Mesothelial cell of epicardium (in vitro differentiated cells): ENCODE measurements at regions not wholly inside any gene's neighbourhood (a gene's known extent, or its start where the extent isn't known, plus 50 kb on each side); places are given as distances from the start of the nearest gene placed in this dataset.

ENCODE experiments used
- DNase-seq, 2 experiments: peaks; one replicate each; pipeline ENCODE4 v3.0.0; 2021; ENCODE audit warnings: low spot score in 2 of 2; ENCODE audit not compliant: unreplicated experiment in 2 of 2
- H3K27ac Mint-ChIP-seq: 2 replicates; pipeline ENCODE4 v1.8.0; 2021; ENCODE audit warnings: mixed read lengths
- H3K27me3 Mint-ChIP-seq: 2 replicates; pipeline ENCODE4 v1.8.0; 2021; ENCODE audit warnings: low read depth, mixed read lengths
- H3K36me3 Mint-ChIP-seq: 2 replicates; pipeline ENCODE4 v1.8.0; 2021; ENCODE audit warnings: mixed read lengths
- H3K4me1 Mint-ChIP-seq: 2 replicates; pipeline ENCODE4 v1.8.0; 2021; ENCODE audit warnings: mixed read lengths
- H3K4me3 Mint-ChIP-seq: 2 replicates; pipeline ENCODE4 v1.8.0; 2021; ENCODE audit warnings: mild to moderate bottlenecking, moderate library complexity, mixed read lengths
- H3K9me3 Mint-ChIP-seq: 2 replicates; pipeline ENCODE4 v1.8.0; 2021; ENCODE audit warnings: mixed read lengths
- TF ChIP-seq, protein P1 (sequence below): fragments of 200-600 bp; sonication (generic); IDR thresholded peaks from one replicate; pipeline ENCODE4 v1.5.0; 2021; ENCODE audit warnings: antibody characterized with exemption; ENCODE audit not compliant: unreplicated experiment

DNA sequence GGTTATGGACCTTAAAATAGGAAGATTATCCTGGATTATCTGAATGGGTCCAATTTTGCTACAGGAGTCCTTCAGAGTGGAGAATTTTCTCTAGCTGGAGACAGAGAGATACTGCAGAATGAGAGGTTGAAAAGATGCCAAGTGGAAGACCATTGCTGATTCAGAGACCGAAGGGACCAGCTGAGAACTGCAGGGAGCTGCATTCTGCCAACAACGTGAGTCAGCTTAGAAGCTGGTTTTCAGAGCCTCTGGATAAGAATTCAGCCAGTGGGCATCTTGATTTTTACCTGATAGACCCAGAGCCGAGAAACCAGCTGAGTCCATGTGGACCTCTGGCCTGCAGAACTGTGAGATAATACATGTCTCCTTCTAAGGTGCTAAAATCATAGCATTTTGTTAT is 234.0 kb downstream of the NR2F2 start:
- Mint-ChIP-seq H3K4me3 (no peak overlapping the region), H3K27ac (no peak overlapping the region), H3K36me3 (no peaks in the 10 kb centered on the region), H3K27me3 (peaks cover 30% of the 10 kb centered on the region), H3K9me3 (peaks cover 22% of the 10 kb centered on the region), H3K4me1 (no peaks in the 10 kb centered on the region)
- TF ChIP-seq, protein P1, sequence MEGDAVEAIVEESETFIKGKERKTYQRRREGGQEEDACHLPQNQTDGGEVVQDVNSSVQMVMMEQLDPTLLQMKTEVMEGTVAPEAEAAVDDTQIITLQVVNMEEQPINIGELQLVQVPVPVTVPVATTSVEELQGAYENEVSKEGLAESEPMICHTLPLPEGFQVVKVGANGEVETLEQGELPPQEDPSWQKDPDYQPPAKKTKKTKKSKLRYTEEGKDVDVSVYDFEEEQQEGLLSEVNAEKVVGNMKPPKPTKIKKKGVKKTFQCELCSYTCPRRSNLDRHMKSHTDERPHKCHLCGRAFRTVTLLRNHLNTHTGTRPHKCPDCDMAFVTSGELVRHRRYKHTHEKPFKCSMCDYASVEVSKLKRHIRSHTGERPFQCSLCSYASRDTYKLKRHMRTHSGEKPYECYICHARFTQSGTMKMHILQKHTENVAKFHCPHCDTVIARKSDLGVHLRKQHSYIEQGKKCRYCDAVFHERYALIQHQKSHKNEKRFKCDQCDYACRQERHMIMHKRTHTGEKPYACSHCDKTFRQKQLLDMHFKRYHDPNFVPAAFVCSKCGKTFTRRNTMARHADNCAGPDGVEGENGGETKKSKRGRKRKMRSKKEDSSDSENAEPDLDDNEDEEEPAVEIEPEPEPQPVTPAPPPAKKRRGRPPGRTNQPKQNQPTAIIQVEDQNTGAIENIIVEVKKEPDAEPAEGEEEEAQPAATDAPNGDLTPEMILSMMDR: no peak
- DNase-seq: no peak

DNA sequence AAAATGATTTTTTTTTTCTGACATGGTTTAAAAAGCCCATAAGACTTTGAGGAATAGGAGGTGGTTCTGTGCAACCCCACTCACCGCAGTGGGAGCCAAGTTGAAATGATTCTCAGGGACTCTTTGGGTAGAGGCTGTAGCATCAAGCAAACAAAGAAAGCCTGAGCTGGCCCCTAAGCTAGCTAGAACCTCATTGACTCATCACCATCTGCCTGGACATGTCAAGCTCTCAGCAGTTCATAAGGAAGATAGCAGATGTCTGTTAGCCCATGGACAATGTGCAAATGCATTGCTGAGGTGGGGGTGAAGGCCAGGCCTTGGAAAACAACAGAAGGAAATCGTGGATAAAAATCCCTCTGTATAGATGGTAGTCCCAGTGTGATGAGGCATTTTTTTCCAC is 234.8 kb downstream of the NR2F2 start:
- no peaks in the 10 kb centered on the region for H3K4me1 Mint-ChIP-seq
- no peak overlapping the region for H3K4me3 Mint-ChIP-seq
- H3K27ac Mint-ChIP-seq: no peak overlapping the region
- TF ChIP-seq, protein P1: no peak
- peaks cover 21% of the 10 kb centered on the region for H3K9me3 Mint-ChIP-seq
- DNase-seq: no peak
- peaks cover 33% of the 10 kb centered on the region for H3K27me3 Mint-ChIP-seq
- H3K36me3 Mint-ChIP-seq: no peaks in the 10 kb centered on the region

DNA sequence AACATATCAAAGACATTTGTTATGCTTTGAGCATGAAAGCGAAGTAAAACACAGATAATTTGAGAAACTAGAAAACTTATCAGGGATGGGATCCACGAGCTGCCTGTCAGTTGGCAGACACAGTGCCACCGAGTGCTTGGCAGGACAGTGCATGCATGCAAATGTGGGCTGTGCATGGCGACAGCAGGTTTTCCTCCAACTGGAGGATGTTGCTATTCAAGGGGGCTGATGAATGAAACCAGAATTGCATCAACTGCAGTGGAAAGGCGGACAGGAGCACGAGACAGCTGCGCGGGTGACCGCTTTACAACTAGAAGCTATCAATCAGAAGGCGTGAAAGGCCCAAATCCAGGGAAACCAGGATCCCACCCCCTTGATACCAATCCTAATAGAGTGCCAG is 244.3 kb downstream of the NR2F2 start:
- Mint-ChIP-seq H3K4me1 (no peaks in the 10 kb centered on the region), H3K27me3 (peaks cover 27% of the 10 kb centered on the region), H3K27ac (no peak overlapping the region)

DNA sequence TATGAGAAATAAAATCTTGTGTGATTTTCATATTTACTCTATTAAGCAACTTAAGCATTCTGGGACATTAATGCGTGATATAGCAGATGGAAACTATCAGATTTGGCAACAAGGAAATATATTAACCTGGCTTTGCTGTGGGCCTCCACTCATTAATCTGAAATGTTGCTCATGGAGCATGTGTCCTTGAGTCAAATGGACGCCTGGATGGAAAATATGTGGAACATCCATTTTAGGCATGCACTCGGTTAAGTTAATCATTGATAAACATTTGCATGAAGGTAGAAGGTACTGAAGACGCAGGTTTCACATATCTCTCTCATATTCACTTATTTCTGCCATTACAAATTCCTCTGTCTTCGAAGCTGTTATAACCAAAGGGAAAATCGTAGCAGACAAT is 246.1 kb downstream of the NR2F2 start:
- Mint-ChIP-seq H3K36me3 (no peaks in the 10 kb centered on the region), H3K27me3 (peaks cover 27% of the 10 kb centered on the region), H3K9me3 (peaks cover 7% of the 10 kb centered on the region), H3K27ac (no peak overlapping the region), H3K4me3 (no peak overlapping the region), H3K4me1 (no peaks in the 10 kb centered on the region)
- DNase-seq: no peak
- TF ChIP-seq, protein P1: no peak

More for the DNA sequence above, 244.3 kb downstream of the NR2F2 start:
- TF ChIP-seq, protein P1: no peak
- H3K36me3 Mint-ChIP-seq: no peaks in the 10 kb centered on the region
- no peak overlapping the region for H3K4me3 Mint-ChIP-seq
- no peak for DNase-seq
- peaks cover 7% of the 10 kb centered on the region for H3K9me3 Mint-ChIP-seq

DNA sequence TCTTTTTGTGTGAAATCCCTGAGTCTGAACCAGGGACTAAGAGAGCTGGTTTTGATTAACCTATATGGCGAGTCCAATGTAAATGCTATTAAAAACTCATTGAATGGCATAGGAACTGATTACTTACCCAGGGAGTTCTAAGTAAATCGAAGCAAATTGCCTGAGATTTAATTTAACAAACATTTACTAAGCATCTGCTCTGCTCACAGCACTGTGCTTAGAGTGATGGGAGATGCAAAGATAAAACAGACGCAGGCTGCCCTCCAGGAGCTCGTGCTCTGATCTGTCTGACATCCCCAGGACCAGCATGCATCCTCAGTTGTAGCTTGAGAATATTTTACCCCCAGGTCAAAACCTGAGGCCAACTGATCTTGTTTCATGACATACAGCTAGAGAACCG is 247.9 kb downstream of the NR2F2 start:
- no peak overlapping the region for H3K4me3 Mint-ChIP-seq
- no peak overlapping the region for H3K27ac Mint-ChIP-seq
- no peaks in the 10 kb centered on the region for H3K36me3 Mint-ChIP-seq
- no peaks in the 10 kb centered on the region for H3K4me1 Mint-ChIP-seq
- DNase-seq: no peak
- H3K9me3 Mint-ChIP-seq: peaks cover 9% of the 10 kb centered on the region
- peaks cover 26% of the 10 kb centered on the region for H3K27me3 Mint-ChIP-seq
- TF ChIP-seq, protein P1: no peak

DNA sequence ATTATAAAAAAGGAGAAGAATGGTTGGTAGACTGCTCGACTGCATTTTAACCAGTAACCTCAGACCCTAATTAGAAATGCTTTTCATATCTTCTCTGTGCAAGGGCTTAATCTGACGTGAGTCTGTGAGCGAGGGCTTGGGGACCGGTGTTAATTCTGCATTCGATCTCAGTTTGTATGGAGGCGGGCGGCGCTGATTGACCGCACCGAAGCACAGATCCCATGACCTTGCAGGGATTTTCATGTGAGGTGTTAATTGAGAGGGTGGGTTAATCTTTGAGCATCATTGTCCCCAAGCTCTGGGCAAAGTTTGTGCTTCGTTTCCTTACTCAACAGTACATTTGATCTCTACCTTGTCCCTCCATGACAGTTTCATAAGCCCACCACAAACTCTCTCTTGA is 250.9 kb downstream of the NR2F2 start:
- Mint-ChIP-seq H3K9me3 (peaks cover 9% of the 10 kb centered on the region), H3K4me1 (no peaks in the 10 kb centered on the region), H3K27ac (no peak overlapping the region), H3K27me3 (peaks cover 26% of the 10 kb centered on the region), H3K4me3 (no peak overlapping the region), H3K36me3 (no peaks in the 10 kb centered on the region)
- TF ChIP-seq, protein P1: no peak
- DNase-seq: no peak
